OCI-LY3 (cell line): ENCODE measurements at regions not wholly inside any gene's neighbourhood (a gene's known extent, or its start where the extent isn't known, plus 50 kb on each side); places are given as distances from the start of the nearest gene placed in this dataset.

Source experiments
- EZH2phosphoT487 ChIP-seq: fragments of 200-600 bp; shearing (Covaris generic); IDR thresholded peaks from 2 replicates; pipeline ENCODE4 v1.6.1; 2018; ENCODE audit warnings: antibody characterized with exemption, mixed run types, low read depth
- TF ChIP-seq, protein P1 (sequence below): fragments of 200-600, 300-600 bp; sonication (generic); IDR thresholded peaks from 2 replicates; pipeline ENCODE4 v1.5.1; 2014; ENCODE audit warnings: antibody characterized with exemption, low read length, low read depth

DNA sequence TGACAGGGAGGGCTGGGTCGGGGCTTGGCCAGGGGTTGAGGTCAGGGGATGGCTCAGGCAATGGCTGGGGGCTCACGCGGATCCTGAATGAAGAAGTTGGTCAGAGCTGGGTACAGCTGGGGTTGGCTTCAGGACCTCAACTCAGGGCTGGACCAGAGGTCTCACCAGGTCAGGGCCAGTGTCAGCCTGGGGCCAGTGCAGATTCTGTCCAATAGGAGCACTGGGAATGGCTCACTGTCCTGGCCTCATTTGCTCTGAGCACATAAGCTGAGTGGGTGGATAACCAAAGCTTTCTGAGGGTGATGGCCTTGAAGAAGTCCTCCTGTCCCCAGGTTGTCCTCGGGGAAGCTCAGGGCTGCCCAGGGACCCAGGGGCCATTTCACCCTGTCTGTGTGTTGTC lies 54.9 kb upstream of the PCBD1 start:
- no peak for TF ChIP-seq EZH2phosphoT487
- TF ChIP-seq, protein P1, sequence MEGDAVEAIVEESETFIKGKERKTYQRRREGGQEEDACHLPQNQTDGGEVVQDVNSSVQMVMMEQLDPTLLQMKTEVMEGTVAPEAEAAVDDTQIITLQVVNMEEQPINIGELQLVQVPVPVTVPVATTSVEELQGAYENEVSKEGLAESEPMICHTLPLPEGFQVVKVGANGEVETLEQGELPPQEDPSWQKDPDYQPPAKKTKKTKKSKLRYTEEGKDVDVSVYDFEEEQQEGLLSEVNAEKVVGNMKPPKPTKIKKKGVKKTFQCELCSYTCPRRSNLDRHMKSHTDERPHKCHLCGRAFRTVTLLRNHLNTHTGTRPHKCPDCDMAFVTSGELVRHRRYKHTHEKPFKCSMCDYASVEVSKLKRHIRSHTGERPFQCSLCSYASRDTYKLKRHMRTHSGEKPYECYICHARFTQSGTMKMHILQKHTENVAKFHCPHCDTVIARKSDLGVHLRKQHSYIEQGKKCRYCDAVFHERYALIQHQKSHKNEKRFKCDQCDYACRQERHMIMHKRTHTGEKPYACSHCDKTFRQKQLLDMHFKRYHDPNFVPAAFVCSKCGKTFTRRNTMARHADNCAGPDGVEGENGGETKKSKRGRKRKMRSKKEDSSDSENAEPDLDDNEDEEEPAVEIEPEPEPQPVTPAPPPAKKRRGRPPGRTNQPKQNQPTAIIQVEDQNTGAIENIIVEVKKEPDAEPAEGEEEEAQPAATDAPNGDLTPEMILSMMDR = no peak
